ENCODE measurements at regions not wholly inside any gene's neighbourhood (a gene's known extent, or its start where the extent isn't known, plus 50 kb on each side); places are given as distances from the start of the nearest gene placed in this dataset.
"Not testable (repeated sequence)": the region's sequence is repeated elsewhere in the genome, so short reads cannot be mapped to it uniquely, and the experiment has no call there.

DNA sequence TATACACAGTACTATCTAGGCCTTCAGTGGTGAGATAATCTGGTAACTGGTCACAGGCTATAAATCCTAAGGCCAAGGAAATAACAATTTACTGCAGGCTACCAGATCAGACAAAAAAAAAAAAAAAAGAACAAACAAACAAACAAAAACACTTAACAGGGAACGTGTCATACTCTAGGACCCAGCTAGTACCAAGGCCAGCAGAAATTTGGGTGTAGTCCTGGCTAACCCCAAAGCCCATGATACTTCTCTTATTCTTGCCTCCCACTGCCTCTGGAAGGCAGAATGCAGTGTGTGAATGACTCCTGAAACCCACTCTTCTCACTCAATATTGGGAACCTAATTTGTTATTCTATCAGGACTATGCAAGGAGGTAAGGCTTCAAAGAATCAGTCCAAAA, 53.7 kb upstream of the ST3GAL6 start:
- H3K27me3 ChIP-seq, result no peaks in the 10 kb centered on the region
- WGBS, 2 donors (ENCODE audit: low coverage in 1 of 2), result 45 to 89% methylated on average over 1 of the region's 1 CpG
- no peaks in the 10 kb centered on the region for H3K9me3 ChIP-seq
- no peak overlapping the region for H3K4me3 ChIP-seq
- ATAC-seq, result no peak
- no peak overlapping the region for H3K27ac ChIP-seq
- no peak for TF ChIP-seq POLR2A (IDR thresholded peaks at IDR 0.05)
- no peak for TF ChIP-seq POLR2AphosphoS5 (IDR thresholded peaks at IDR 0.05)
- TF ChIP-seq EP300 (IDR thresholded peaks at IDR 0.05), result no peak
- TF ChIP-seq, protein P1, sequence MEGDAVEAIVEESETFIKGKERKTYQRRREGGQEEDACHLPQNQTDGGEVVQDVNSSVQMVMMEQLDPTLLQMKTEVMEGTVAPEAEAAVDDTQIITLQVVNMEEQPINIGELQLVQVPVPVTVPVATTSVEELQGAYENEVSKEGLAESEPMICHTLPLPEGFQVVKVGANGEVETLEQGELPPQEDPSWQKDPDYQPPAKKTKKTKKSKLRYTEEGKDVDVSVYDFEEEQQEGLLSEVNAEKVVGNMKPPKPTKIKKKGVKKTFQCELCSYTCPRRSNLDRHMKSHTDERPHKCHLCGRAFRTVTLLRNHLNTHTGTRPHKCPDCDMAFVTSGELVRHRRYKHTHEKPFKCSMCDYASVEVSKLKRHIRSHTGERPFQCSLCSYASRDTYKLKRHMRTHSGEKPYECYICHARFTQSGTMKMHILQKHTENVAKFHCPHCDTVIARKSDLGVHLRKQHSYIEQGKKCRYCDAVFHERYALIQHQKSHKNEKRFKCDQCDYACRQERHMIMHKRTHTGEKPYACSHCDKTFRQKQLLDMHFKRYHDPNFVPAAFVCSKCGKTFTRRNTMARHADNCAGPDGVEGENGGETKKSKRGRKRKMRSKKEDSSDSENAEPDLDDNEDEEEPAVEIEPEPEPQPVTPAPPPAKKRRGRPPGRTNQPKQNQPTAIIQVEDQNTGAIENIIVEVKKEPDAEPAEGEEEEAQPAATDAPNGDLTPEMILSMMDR (IDR thresholded peaks at IDR 0.05), result no peak
- H3K4me1 ChIP-seq, result peaks cover 0 to 18% (median 3%) of the 10 kb centered on the region in 3 donors
- no peaks in the 10 kb centered on the region for H3K36me3 ChIP-seq

DNA sequence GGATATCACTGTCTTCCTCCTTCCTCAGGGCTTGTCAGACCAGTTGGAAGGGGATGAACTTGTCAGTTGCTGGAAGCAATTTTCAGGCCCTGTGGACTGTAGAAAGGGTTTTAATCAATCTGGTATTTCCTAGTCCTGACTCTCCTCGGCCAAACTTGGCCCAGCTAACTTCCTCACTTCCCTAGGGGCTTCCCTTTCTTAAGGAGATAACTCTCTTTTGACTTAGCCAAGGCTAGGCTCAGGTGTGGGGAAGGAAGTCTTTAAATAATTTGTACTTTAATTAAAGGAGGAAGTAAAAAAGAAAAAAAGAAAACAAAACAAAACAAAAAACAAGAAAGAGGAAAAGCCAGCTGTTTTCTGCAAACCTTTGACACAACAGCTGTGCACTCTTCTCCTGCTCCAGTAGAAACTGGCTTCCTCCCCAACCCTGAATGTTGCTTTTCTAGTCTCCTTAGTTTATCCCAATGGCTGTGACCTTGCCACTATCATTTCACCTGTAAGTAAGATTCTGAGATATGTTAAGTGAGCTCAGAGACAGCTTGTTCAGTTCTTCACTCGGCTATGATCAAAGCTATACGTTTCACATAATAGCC, 53.0 kb upstream of the ST3GAL6 start:
- H3K27ac ChIP-seq, result no peak overlapping the region
- TF ChIP-seq EP300 (IDR thresholded peaks at IDR 0.05) (no peak), POLR2A (IDR thresholded peaks at IDR 0.05) (no peak), POLR2AphosphoS5 (IDR thresholded peaks at IDR 0.05) (no peak)
- TF ChIP-seq, protein P1 (IDR thresholded peaks at IDR 0.05), result no peak
- no peak for ATAC-seq

DNA sequence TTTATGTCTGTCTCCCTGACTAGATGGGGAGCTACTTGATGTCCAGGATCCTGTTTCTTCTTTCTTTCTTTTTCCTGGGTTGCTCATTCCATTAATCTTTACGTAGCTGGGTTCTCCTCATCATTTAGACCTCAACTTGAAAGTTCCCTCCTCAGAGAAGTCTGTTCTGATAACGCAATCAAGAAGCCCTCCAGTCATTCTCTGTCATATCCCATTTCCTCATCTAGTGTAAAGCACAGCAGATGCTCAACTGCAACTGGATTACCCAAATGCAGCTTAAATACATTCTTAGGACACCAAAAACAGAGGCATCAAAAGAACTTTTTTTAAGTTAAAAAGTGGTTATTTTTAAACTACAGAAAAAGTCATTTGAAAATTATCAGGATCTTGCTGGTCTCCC, 51.7 kb upstream of the ST3GAL6 start:
- H3K27ac ChIP-seq, result no peak overlapping the region
- TF ChIP-seq, protein P1 (IDR thresholded peaks at IDR 0.05), result no peak
- TF ChIP-seq POLR2A (IDR thresholded peaks at IDR 0.05) (no peak), POLR2AphosphoS5 (IDR thresholded peaks at IDR 0.05) (no peak), EP300 (IDR thresholded peaks at IDR 0.05) (no peak)
- ATAC-seq, result no peak
- 64 to 79% methylated on average over 2 of the region's 2 CpGs for WGBS, 2 donors (ENCODE audit: low coverage in 1 of 2)
- H3K27me3 ChIP-seq, result no peaks in the 10 kb centered on the region
- H3K36me3 ChIP-seq, result no peaks in the 10 kb centered on the region
- no peaks in the 10 kb centered on the region for H3K9me3 ChIP-seq
- no peak overlapping the region for H3K4me3 ChIP-seq
- peaks cover 0 to 18% (median 3%) of the 10 kb centered on the region in 3 donors for H3K4me1 ChIP-seq

More for the DNA sequence above, 53.0 kb upstream of the ST3GAL6 start:
- Histone ChIP-seq H3K27me3 (no peaks in the 10 kb centered on the region), H3K36me3 (no peaks in the 10 kb centered on the region), H3K9me3 (no peaks in the 10 kb centered on the region), H3K4me3 (no peak overlapping the region), H3K4me1 (peaks cover 0 to 18% (median 3%) of the 10 kb centered on the region in 3 donors)
- WGBS, 2 donors (ENCODE audit: low coverage in 1 of 2), result 36 to 40% methylated on average over 2 to 3 of the region's 3 CpGs

DNA sequence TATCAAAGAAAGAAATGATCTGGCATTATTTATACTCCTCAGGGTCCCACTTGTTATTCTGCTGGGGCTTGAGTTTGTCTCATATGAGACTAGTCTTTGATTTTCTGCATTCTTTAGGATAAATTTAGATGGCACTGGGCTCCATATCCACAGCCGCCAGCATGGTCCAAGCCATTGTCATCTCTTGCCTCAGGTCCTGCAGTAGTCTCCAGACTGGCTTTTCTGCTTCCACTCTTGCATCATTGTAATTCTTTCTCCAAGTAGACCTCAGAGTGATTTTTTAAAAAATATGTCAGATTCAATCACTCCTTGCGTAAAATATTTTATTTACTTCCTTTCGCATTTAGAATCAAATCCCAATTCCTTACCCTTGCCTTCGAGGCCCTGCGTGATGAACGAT, 50.4 kb upstream of the ST3GAL6 start:
- no peak for ATAC-seq
- 95 to 99% methylated on average over 6 of the region's 6 CpGs for WGBS, 2 donors (ENCODE audit: low coverage in 1 of 2)
- H3K4me3 ChIP-seq, result no peak overlapping the region

DNA sequence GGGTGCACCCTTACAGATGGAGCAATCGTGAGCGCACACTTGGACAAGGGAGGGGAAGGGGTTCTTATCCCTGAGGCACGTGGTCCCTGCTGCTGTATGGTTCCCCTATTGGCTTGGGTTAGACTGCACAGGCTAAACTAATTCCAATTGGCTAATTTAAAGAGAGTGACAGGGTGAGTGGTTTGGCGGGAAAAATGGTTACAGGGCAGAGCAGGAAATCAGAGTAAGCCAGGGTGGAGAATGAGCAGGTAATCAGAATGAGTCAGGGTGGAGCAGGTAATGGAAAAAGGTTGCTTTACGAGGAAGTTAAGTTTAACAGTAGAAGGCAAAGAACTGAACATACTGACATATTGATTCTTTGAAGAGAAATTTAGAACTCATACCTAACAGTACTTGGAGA, 49.8 kb upstream of the ST3GAL6 start:
- not testable (repeated sequence) for H3K27me3 ChIP-seq, H3K36me3 ChIP-seq, H3K27ac ChIP-seq, ATAC-seq, H3K9me3 ChIP-seq, H3K4me3 ChIP-seq
- WGBS, 2 donors (ENCODE audit: low coverage in 1 of 2), result 88 to 96% methylated on average over 4 to 5 of the region's 5 CpGs
- peaks cover 0 to 18% (median 3%) of the 10 kb centered on the region in 3 donors for H3K4me1 ChIP-seq

More for the DNA sequence above, 50.4 kb upstream of the ST3GAL6 start:
- no peak for TF ChIP-seq POLR2A (IDR thresholded peaks at IDR 0.05)
- no peak for TF ChIP-seq EP300 (IDR thresholded peaks at IDR 0.05)
- TF ChIP-seq, protein P1 (IDR thresholded peaks at IDR 0.05), result no peak
- TF ChIP-seq POLR2AphosphoS5 (IDR thresholded peaks at IDR 0.05), result no peak
- Histone ChIP-seq H3K36me3 (no peaks in the 10 kb centered on the region), H3K27ac (no peak overlapping the region), H3K9me3 (no peaks in the 10 kb centered on the region), H3K4me1 (peaks cover 0 to 18% (median 3%) of the 10 kb centered on the region in 3 donors), H3K27me3 (no peaks in the 10 kb centered on the region)

All from gastroesophageal sphincter (tissue), 4 donors.